Endothelial cell of umbilical vein (primary cell): ENCODE measurements at regions not wholly inside any gene's neighbourhood (a gene's known extent, or its start where the extent isn't known, plus 50 kb on each side); places are given as distances from the start of the nearest gene placed in this dataset.

Experiments
- BruUV-seq: library from RNA; stranded (reverse); fragments of 400-500 nt; replicated peaks from 2 replicates; lab custom pipeline; 2021; lab: Mats Ljungman, UMichigan
- CTCF ChIA-PET: fragments of 300-600, 350-600 bp; sonication (Branson Sonifier 250); formaldehyde crosslinking; loops from one replicate; lab custom pipeline; 2021; ENCODE audit warnings: antibody characterized with exemption, inconsistent platforms; lab: Charles Lee
- POLR2A ChIA-PET: fragments of 300-600, 350-600 bp; sonication (Branson Sonifier 250); formaldehyde crosslinking; loops from one replicate; lab custom pipeline; 2021; ENCODE audit warnings: antibody characterized with exemption, inconsistent platforms; lab: Charles Lee
- DNase-seq: peaks from one replicate; pipeline ENCODE4 v3.0.0-alpha.2; 2011; ENCODE audit warnings: low read depth, low spot score
- FAIRE-seq: peaks from 2 replicates; lab custom pipeline; 2011; peaks lifted over from hg19 to GRCh38; lab: Jason Lieb, UNC
- H2AFZ ChIP-seq: 2 replicates; pipeline ENCODE4 v1.6.0; 2012; ENCODE audit warnings: low read depth, low read length, control low read depth, inconsistent platforms
- H3K27ac ChIP-seq: 2 replicates; pipeline ENCODE4 v1.5.1; 2011; ENCODE audit warnings: low read depth, mild to moderate bottlenecking, control low read depth, low read length, moderate library complexity; ENCODE audit not compliant: insufficient read depth
- H3K27me3 ChIP-seq, 2 experiments: 2 replicates each; pipeline versions ENCODE4 v1.6.0 to v1.6.1; 2011; ENCODE audit warnings: low read length in 2 of 2, mixed read lengths in 1 of 2; ENCODE audit not compliant: control insufficient read depth in 2 of 2, insufficient read depth in 2 of 2
- H3K36me3 ChIP-seq, 2 experiments: 2 replicates in 1 of 2; 3 replicates in 1 of 2; pipeline ENCODE4 v1.5.1; 2011; ENCODE audit warnings: low read length in 2 of 2, mild to moderate bottlenecking in 1 of 2, moderate library complexity in 1 of 2; ENCODE audit not compliant: control insufficient read depth in 2 of 2, insufficient read depth in 2 of 2; ENCODE audit errors: extremely low read depth in 1 of 2
- H3K4me1 ChIP-seq: 3 replicates; pipeline ENCODE4 v1.5.1; 2011; ENCODE audit warnings: mild to moderate bottlenecking, low read length; ENCODE audit not compliant: control insufficient read depth, insufficient read depth; ENCODE audit errors: extremely low read depth
- H3K4me2 ChIP-seq: 2 replicates; pipeline ENCODE4 v1.6.1; 2011; ENCODE audit warnings: low read length, control low read depth, mixed read lengths; ENCODE audit not compliant: insufficient read depth
- H3K4me3 ChIP-seq, 3 experiments: fragments of 200-600 bp in 1 of 3; sonication (generic), shearing (Covaris generic) in 1 of 3; replicated peaks in 1 of 3; 2 replicates each; pipeline ENCODE4 v1.5.1; 2011 to 2016; ENCODE audit warnings: control low read depth in 3 of 3, low read length in 3 of 3, mild to moderate bottlenecking in 2 of 3, inconsistent platforms in 1 of 3, low read depth in 1 of 3, moderate library complexity in 1 of 3; ENCODE audit not compliant: insufficient read depth in 1 of 3
- H3K79me2 ChIP-seq: 2 replicates; pipeline ENCODE4 v1.6.0; 2012; ENCODE audit warnings: low read length, inconsistent platforms; ENCODE audit not compliant: control insufficient read depth, insufficient read depth
- H3K9ac ChIP-seq: replicated peaks from 2 replicates; pipeline ENCODE3; 2011; ENCODE audit warnings: low read length, control low read depth; ENCODE audit not compliant: insufficient read depth; ENCODE audit errors: extremely low read depth
- H3K9me1 ChIP-seq: replicated peaks from 3 replicates; pipeline ENCODE4 v1.6.0; 2011; ENCODE audit warnings: mild to moderate bottlenecking, low read length; ENCODE audit not compliant: control insufficient read depth, insufficient read depth; ENCODE audit errors: extremely low read depth
- H3K9me3 ChIP-seq: replicated peaks from 2 replicates; pipeline ENCODE4 v1.5.1; 2012; ENCODE audit warnings: low read length, inconsistent platforms; ENCODE audit not compliant: control insufficient read depth, insufficient read depth
- H4K20me1 ChIP-seq: replicated peaks from 2 replicates; pipeline ENCODE3; 2011; ENCODE audit warnings: mild to moderate bottlenecking, low read length; ENCODE audit not compliant: control insufficient read depth, insufficient read depth; ENCODE audit errors: extremely low read depth
- CTCF ChIP-seq, 2 donors: IDR thresholded peaks; 1 replicate in 1 of 2; 2 replicates in 1 of 2; pipeline ENCODE4 v1.5.1; 2011; ENCODE audit warnings: low read length in 2 of 2, mild to moderate bottlenecking in 2 of 2, moderate library complexity in 2 of 2, control low read depth in 1 of 2, inconsistent platforms in 1 of 2, low read depth in 1 of 2; ENCODE audit not compliant: insufficient read depth in 1 of 2; ENCODE audit errors: extremely low read depth in 1 of 2
- EZH2 ChIP-seq: IDR thresholded peaks from 2 replicates; pipeline ENCODE4 v1.6.1; 2012; ENCODE audit warnings: borderline replicate concordance, low read depth, mild to moderate bottlenecking, moderate library complexity, low read length, inconsistent platforms; ENCODE audit not compliant: severe bottlenecking
- FOS ChIP-seq: IDR thresholded peaks from 2 replicates; pipeline ENCODE4 v1.6.1; 2011; ENCODE audit warnings: mild to moderate bottlenecking, low read length, moderate library complexity, borderline replicate concordance; ENCODE audit not compliant: insufficient read depth
- GATA2 ChIP-seq: IDR thresholded peaks from 2 replicates; pipeline ENCODE4 v1.7.0; 2011; ENCODE audit warnings: low read depth, mild to moderate bottlenecking, moderate library complexity, mixed read lengths, low read length; ENCODE audit not compliant: insufficient read length, insufficient read depth
- JUN ChIP-seq: IDR thresholded peaks from 2 replicates; pipeline ENCODE4 v1.6.1; 2011; ENCODE audit warnings: borderline replicate concordance, low read depth; ENCODE audit not compliant: insufficient read length, insufficient read depth
- MAX ChIP-seq: IDR thresholded peaks from 2 replicates; pipeline ENCODE4 v1.6.1; 2011; ENCODE audit not compliant: insufficient read depth, insufficient read length
- MYC ChIP-seq: IDR thresholded peaks from one replicate; pipeline ENCODE4 v1.6.1; 2011; ENCODE audit warnings: mild to moderate bottlenecking, low read depth, low read length
- POLR2A ChIP-seq: IDR thresholded peaks from 2 replicates; pipeline ENCODE4 v1.6.1; 2012; ENCODE audit warnings: low read depth, mild to moderate bottlenecking, control low read depth, low read length
- POLR2AphosphoS5 ChIP-seq: IDR thresholded peaks from 2 replicates; pipeline ENCODE4 v1.6.1; 2012; ENCODE audit warnings: low read depth, mild to moderate bottlenecking, control low read depth, low read length, moderate library complexity; ENCODE audit not compliant: insufficient read depth
- dilution Hi-C: fragments of 300-500 bp; cut with MboI; formaldehyde crosslinking; loops from one replicate; pipeline ENCODE4 v1.15.0; 2019; ENCODE audit warnings: low sequenced_read_pairs; ENCODE audit not compliant: extremely low pct_ligation_motif_present
- intact Hi-C: fragments of 100-400 bp; cut with micrococcal nuclease; formaldehyde crosslinking; loops from one replicate; pipeline ENCODE4 v1.10.0; 2022

GRCh38 chr10:81040031-81040430 is 502.3 kb downstream of the SH2D4B start:
- H3K4me1 ChIP-seq, result no peaks in the 10 kb centered on the region
- CTCF ChIA-PET, result no interaction called here
- FAIRE-seq, result no peak
- H3K4me2 ChIP-seq, result no peak overlapping the region
- POLR2A ChIA-PET, result no interaction called here
- no TSS peak for BruUV-seq
- dilution Hi-C loops (no loop called here), intact Hi-C loops (no loop called here)
- no peaks in the 10 kb centered on the region for H3K27me3 ChIP-seq
- H3K9ac ChIP-seq, result no peak overlapping the region
- no peak overlapping the region for H3K4me3 ChIP-seq
- no peaks in the 10 kb centered on the region for H3K9me1 ChIP-seq
- H3K27ac ChIP-seq, result no peak overlapping the region
- H2AFZ ChIP-seq, result no peak overlapping the region
- H4K20me1 ChIP-seq, result no peaks in the 10 kb centered on the region
- no peak for DNase-seq
- no peak for TF ChIP-seq JUN
- TF ChIP-seq POLR2A, result no peak
- TF ChIP-seq GATA2, result no peak
- TF ChIP-seq MAX, result no peak
- TF ChIP-seq POLR2AphosphoS5, result no peak
- TF ChIP-seq EZH2, result no peak
- TF ChIP-seq MYC, result no peak
- TF ChIP-seq CTCF (IDR thresholded peaks at IDR 0.05; ENCODE audit: extremely low read depth in 1 of 2, insufficient read depth in 1 of 2, low read depth in 1 of 2, low read length in 2 of 2), result no peak
- TF ChIP-seq FOS, result no peak
- H3K9me3 ChIP-seq, result no peaks in the 10 kb centered on the region
- no peaks in the 10 kb centered on the region for H3K79me2 ChIP-seq
- no peaks in the 10 kb centered on the region for H3K36me3 ChIP-seq
